ENCODE measurements at regions not wholly inside any gene's neighbourhood (a gene's known extent, or its start where the extent isn't known, plus 50 kb on each side); places are given as distances from the start of the nearest gene placed in this dataset.

DNA sequence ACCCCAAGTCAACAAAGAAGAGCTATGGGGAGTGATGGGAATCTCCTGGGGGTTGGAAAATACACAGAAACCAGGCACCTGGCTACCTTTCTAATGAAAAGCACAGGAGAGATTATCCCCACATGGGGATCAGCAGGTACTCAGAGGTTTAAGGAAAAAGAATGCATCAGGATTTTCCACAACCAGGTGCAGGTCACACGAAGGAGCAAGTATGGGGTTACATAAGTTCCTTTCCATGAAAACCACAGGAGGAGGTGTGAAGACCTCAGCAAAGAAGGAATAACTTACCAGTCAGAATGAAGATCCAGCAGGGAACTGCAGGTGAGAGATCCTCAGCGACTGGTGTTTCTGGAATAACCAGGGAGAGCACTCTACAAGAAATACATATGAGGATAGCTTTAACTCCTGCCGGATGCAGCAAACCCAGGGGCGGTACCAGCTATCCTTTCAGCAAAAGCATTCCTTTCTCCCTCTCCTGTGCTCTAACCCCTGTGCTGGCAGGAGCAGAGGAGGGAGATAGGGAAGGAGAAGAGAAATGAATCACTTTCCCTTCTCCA, 116.7 kb upstream of the TMEM106B start:
- peaks cover 57 to 58% of the 10 kb centered on the region in 2 experiments for H3K4me1 Mint-ChIP-seq
- H3K27me3 Mint-ChIP-seq (ENCODE audit: low read depth) = no peaks in the 10 kb centered on the region
- Histone ChIP-seq H3K79me2 (ENCODE audit: insufficient read depth, low read length) (no peaks in the 10 kb centered on the region), H3T11ph (ENCODE audit: low read length) (no peak overlapping the region), H3K79me1 (ENCODE audit: insufficient read depth, low read depth, low read length, poor library complexity, severe bottlenecking) (no peaks in the 10 kb centered on the region), H3K9me3 (ENCODE audit: control insufficient read depth, low read depth, low read length) (no peaks in the 10 kb centered on the region), H4K8ac (replicated peaks; ENCODE audit: insufficient read length, low read depth, low read length) (no peak overlapping the region), H2BK12ac (ENCODE audit: insufficient read length, low read depth, low read length) (no peak overlapping the region), H4K5ac (ENCODE audit: insufficient read length, low read depth, low read length) (no peak overlapping the region), H3K27me3 (ENCODE audit: insufficient read depth, low read length) (no peaks in the 10 kb centered on the region), H3K23me2 (ENCODE audit: insufficient read length, low read depth, low read length, poor library complexity, severe bottlenecking) (no peaks in the 10 kb centered on the region), H2BK15ac (ENCODE audit: low read depth, low read length) (no peak overlapping the region), H2BK120ac (ENCODE audit: low read depth, low read length, poor library complexity, severe bottlenecking) (no peak overlapping the region), H4K91ac (ENCODE audit: insufficient read length, low read depth, low read length) (no peak overlapping the region), H3K4me1 (ENCODE audit: insufficient read depth, low read length) (peaks cover 11% of the 10 kb centered on the region; the same call in 1 of the 2 replicates), H3K9ac (ENCODE audit: extremely low read depth, insufficient read length, low read length) (no peak overlapping the region), H4K20me1 (ENCODE audit: control insufficient read depth, insufficient read depth, insufficient read length) (no peaks in the 10 kb centered on the region), H3K4me2 (ENCODE audit: insufficient read depth, insufficient read length, low read length) (peak overlapping the region; percentile 38), H2AK5ac (ENCODE audit: insufficient read length, low read length) (no peak overlapping the region), H3K23ac (ENCODE audit: insufficient read length, low read depth, low read length) (no peak overlapping the region), H3K18ac (ENCODE audit: insufficient read length, low read depth, low read length) (no peak overlapping the region), H2BK5ac (ENCODE audit: insufficient read length, low read length) (no peak overlapping the region), H3K14ac (ENCODE audit: insufficient read depth, low read length) (no peak overlapping the region), H3K4ac (ENCODE audit: low read depth, low read length) (no peak overlapping the region), H2AFZ (ENCODE audit: low read length) (no peak overlapping the region), H3K56ac (ENCODE audit: insufficient read length, low read depth, low read length) (no peak overlapping the region), H3K27ac (ENCODE audit: insufficient read length, low read depth, low read length) (no peak overlapping the region), H2BK20ac (ENCODE audit: low read depth, low read length, poor library complexity, severe bottlenecking) (no peak overlapping the region)
- peak overlapping the region; percentile 81 to 99 (median 84) for H3K27ac Mint-ChIP-seq
- peak overlapping the region; percentile 6 to 17; a peak in 1 of 5 replicates for H3K4me3 Mint-ChIP-seq
- WGBS (ENCODE audit: extremely low coverage, insufficient read length, low lambda C conversion rate) = no CpG with 5 or more reads among the region's 4 CpGs
- peaks cover 6 to 8% of the 10 kb centered on the region in 2 experiments; a peak in 3 of 5 replicates for H3K9me3 Mint-ChIP-seq
- peak; percentile 74 for DNase-seq
- H3K36me3 Mint-ChIP-seq (ENCODE audit: insufficient read depth in 1 of 3, low read depth in 3 of 3) = peaks cover 0 to 7% (median 1%) of the 10 kb centered on the region in 3 experiments; a peak in 3 of 7 replicates
- TF ChIP-seq, protein P1, sequence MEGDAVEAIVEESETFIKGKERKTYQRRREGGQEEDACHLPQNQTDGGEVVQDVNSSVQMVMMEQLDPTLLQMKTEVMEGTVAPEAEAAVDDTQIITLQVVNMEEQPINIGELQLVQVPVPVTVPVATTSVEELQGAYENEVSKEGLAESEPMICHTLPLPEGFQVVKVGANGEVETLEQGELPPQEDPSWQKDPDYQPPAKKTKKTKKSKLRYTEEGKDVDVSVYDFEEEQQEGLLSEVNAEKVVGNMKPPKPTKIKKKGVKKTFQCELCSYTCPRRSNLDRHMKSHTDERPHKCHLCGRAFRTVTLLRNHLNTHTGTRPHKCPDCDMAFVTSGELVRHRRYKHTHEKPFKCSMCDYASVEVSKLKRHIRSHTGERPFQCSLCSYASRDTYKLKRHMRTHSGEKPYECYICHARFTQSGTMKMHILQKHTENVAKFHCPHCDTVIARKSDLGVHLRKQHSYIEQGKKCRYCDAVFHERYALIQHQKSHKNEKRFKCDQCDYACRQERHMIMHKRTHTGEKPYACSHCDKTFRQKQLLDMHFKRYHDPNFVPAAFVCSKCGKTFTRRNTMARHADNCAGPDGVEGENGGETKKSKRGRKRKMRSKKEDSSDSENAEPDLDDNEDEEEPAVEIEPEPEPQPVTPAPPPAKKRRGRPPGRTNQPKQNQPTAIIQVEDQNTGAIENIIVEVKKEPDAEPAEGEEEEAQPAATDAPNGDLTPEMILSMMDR (conservative IDR thresholded peaks at IDR 0.05) = no peak

Measured in H9 (cell line).